Upper lobe of right lung (tissue), 1 donor: ENCODE measurements at regions not wholly inside any gene's neighbourhood (a gene's known extent, or its start where the extent isn't known, plus 50 kb on each side); places are given as distances from the start of the nearest gene placed in this dataset.
"Not testable (repeated sequence)": the region's sequence is repeated elsewhere in the genome, so short reads cannot be mapped to it uniquely, and the experiment has no call there.

ENCODE experiments used
- ATAC-seq: fragments of 200-7000 bp; cut with Tn5 transposase; one replicate; pipeline ENCODE4 v1.9.1; 2020; ENCODE audit warnings: mild to moderate bottlenecking, moderate library complexity
- DNase-seq: peaks from one replicate; pipeline ENCODE4 v3.0.0-alpha.2; 2020
- H3K27ac ChIP-seq: fragments of 200-600 bp; one replicate; pipeline ENCODE4 v1.8.0; 2022
- H3K27me3 ChIP-seq: fragments of 200-600 bp; one replicate; pipeline ENCODE4 v1.8.0; 2022; ENCODE audit warnings: mild to moderate bottlenecking
- H3K36me3 ChIP-seq: fragments of 200-600 bp; one replicate; pipeline ENCODE4 v1.8.0; 2022
- H3K4me1 ChIP-seq: fragments of 200-600 bp; one replicate; pipeline ENCODE4 v1.8.0; 2022
- H3K4me3 ChIP-seq: fragments of 200-600 bp; one replicate; pipeline ENCODE4 v1.8.0; 2022; ENCODE audit warnings: mild to moderate bottlenecking
- H3K9me3 ChIP-seq: fragments of 200-600 bp; one replicate; pipeline ENCODE4 v1.8.0; 2022
- intact Hi-C: fragments of 100-400 bp; cut with DNase I; formaldehyde crosslinking; loops from one replicate; pipeline ENCODE4 v1.11.0; 2022
- TF ChIP-seq, protein P1 (sequence below): fragments of 200-600 bp; IDR thresholded peaks from one replicate; pipeline ENCODE4 v1.8.0; 2022; ENCODE audit warnings: antibody characterized with exemption
- donor health status: DM: no; HTN: yes; CAD: no; lungs with severe emphysema.

DNA sequence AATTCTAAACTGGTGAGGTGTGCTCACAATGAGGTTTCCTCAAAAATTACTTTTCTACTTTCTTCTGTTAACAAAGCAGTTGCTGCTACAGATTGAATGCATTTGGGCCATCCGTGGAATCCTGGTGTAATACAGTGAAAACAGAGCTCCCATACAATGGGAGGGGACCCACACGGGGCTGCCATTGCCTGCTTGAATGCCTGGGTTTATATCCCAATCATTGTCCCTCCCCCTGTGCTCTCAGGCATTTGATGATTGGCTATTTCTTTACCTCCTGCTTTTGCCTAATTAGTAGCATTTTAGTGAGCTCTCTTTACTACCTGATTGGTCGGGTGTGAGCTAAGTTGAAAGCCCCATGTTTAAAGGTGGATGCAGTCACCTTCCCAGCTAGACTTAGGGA is 52.9 kb upstream of the CSF1 start:
- ATAC-seq, DNase-seq, intact Hi-C loops, H3K4me3 ChIP-seq, H3K4me1 ChIP-seq, H3K27ac ChIP-seq, H3K27me3 ChIP-seq, H3K9me3 ChIP-seq, H3K36me3 ChIP-seq: not testable (repeated sequence)

GRCh38 chr1:109855986-109856385 is 54.7 kb upstream of the CSF1 start:
- H3K4me1 ChIP-seq, intact Hi-C loops, H3K27me3 ChIP-seq, H3K9me3 ChIP-seq, H3K27ac ChIP-seq, H3K36me3 ChIP-seq, H3K4me3 ChIP-seq, DNase-seq, ATAC-seq: not testable (repeated sequence)

DNA sequence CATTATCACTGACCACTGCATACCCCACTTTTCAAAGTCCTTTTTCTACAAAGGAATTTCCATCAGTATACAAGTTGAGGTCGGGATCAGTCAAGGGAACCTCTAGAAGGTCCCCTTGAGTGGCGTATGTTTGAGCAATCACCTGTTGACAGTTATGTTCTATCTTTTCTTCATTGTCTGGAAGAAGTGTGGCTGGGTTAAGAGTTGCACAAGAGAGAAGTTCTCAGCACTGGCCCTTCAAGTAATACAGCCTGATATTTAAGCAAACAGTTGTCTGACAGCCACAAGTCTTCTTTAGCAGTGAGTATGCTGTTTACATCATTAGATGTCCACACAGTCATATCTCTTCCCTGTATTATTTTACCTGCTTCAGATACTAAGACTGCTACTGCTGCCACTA is 56.7 kb upstream of the CSF1 start:
- H3K9me3 ChIP-seq, H3K27ac ChIP-seq, H3K27me3 ChIP-seq, ATAC-seq, DNase-seq, H3K4me1 ChIP-seq, H3K36me3 ChIP-seq, H3K4me3 ChIP-seq, intact Hi-C loops: not testable (repeated sequence)

- DNase-seq, H3K4me3 ChIP-seq, intact Hi-C loops, H3K27ac ChIP-seq, H3K9me3 ChIP-seq, H3K36me3 ChIP-seq, H3K4me1 ChIP-seq, H3K27me3 ChIP-seq: not testable (repeated sequence)
- ATAC-seq = peak; percentile 43
These were observed 58.2 kb upstream of the CSF1 start for GRCh38 chr1:109852221-109853015.

- ATAC-seq = no peak
- TF ChIP-seq, protein P1, sequence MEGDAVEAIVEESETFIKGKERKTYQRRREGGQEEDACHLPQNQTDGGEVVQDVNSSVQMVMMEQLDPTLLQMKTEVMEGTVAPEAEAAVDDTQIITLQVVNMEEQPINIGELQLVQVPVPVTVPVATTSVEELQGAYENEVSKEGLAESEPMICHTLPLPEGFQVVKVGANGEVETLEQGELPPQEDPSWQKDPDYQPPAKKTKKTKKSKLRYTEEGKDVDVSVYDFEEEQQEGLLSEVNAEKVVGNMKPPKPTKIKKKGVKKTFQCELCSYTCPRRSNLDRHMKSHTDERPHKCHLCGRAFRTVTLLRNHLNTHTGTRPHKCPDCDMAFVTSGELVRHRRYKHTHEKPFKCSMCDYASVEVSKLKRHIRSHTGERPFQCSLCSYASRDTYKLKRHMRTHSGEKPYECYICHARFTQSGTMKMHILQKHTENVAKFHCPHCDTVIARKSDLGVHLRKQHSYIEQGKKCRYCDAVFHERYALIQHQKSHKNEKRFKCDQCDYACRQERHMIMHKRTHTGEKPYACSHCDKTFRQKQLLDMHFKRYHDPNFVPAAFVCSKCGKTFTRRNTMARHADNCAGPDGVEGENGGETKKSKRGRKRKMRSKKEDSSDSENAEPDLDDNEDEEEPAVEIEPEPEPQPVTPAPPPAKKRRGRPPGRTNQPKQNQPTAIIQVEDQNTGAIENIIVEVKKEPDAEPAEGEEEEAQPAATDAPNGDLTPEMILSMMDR = no peak
- H3K9me3 ChIP-seq = no peaks in the 10 kb centered on the region
- no peak overlapping the region for H3K4me3 ChIP-seq
- H3K4me1 ChIP-seq = no peaks in the 10 kb centered on the region
- H3K27me3 ChIP-seq = no peaks in the 10 kb centered on the region
- intact Hi-C loops = no loop called here
- H3K27ac ChIP-seq = no peak overlapping the region
- no peaks in the 10 kb centered on the region for H3K36me3 ChIP-seq
- DNase-seq = no peak
These were observed 59.8 kb upstream of the CSF1 start for GRCh38 chr1:109850827-109851226.

- TF ChIP-seq, protein P1 = no peak
- H3K4me3 ChIP-seq = no peak overlapping the region
- H3K4me1 ChIP-seq = no peaks in the 10 kb centered on the region
- intact Hi-C loops = no loop called here
- no peaks in the 10 kb centered on the region for H3K36me3 ChIP-seq
- no peaks in the 10 kb centered on the region for H3K9me3 ChIP-seq
- H3K27ac ChIP-seq = no peak overlapping the region
- DNase-seq = no peak
- ATAC-seq = peak; percentile 86
- no peaks in the 10 kb centered on the region for H3K27me3 ChIP-seq
These were observed 60.5 kb upstream of the CSF1 start for GRCh38 chr1:109850194-109850593.

DNA sequence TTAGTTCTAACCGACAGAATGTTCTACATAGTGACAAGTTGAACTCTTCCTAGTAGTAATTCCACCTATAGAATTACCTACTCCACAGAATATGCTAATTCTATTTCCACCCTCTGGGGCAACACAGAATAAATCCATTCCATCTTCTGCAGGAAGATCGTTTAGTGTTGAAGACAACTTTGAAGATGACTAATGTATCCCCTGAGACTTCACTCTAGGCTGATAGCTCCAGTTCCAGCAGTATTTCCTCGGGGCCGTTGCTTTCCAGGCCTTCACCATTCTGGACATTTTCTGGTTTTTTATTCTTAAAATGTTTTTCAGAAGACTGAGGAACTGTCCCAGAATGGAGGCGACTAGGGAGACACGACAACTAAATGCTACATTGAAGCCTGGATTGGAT is 61.0 kb upstream of the CSF1 start:
- ATAC-seq (no peak), DNase-seq (no peak)
- intact Hi-C loops = no loop called here
- Histone ChIP-seq H3K27ac (no peak overlapping the region), H3K9me3 (no peaks in the 10 kb centered on the region), H3K36me3 (no peaks in the 10 kb centered on the region), H3K4me1 (no peaks in the 10 kb centered on the region), H3K27me3 (no peaks in the 10 kb centered on the region), H3K4me3 (no peak overlapping the region)
- TF ChIP-seq, protein P1 = no peak

DNA sequence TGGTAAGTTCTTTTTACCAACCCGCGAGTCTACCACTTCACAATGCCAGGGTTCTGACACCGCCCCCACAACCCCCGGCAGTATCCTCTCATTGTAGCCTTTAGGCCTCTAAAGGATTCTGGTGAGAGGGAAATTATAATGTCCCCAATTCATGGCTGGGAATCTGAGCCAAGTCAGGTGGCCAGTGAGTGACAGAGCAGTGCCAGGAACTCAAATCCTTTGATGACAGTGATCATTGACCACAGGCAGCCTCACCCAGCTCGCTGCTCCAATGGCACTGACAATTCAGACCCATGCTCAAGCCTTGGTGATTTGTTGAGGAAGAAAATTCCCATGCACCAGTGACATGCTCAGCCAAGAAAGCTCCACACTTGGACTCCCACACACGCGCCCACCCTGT is 63.4 kb upstream of the CSF1 start:
- no peak overlapping the region for H3K4me3 ChIP-seq
- H3K9me3 ChIP-seq = no peaks in the 10 kb centered on the region
- ATAC-seq (no peak), DNase-seq (no peak)
- intact Hi-C loops = no loop called here
- H3K4me1 ChIP-seq = no peaks in the 10 kb centered on the region
- H3K36me3 ChIP-seq = no peaks in the 10 kb centered on the region
- H3K27me3 ChIP-seq = no peaks in the 10 kb centered on the region
- H3K27ac ChIP-seq = no peak overlapping the region
- TF ChIP-seq, protein P1 = no peak
